ENCODE measurements at regions not wholly inside any gene's neighbourhood (a gene's known extent, or its start where the extent isn't known, plus 50 kb on each side); places are given as distances from the start of the nearest gene placed in this dataset.

GRCh38 chr22:49547751-49548239 lies 279.9 kb downstream of the BRD1 start:
- DNase-seq (ENCODE audit: low read depth) = no peak

GRCh38 chr22:49546811-49547585 lies 280.7 kb downstream of the BRD1 start:
- no peak for DNase-seq (ENCODE audit: low read depth)

- DNase-seq (ENCODE audit: low read depth) = no peak
These were observed 282.1 kb downstream of the BRD1 start for GRCh38 chr22:49545606-49546005.

- DNase-seq (ENCODE audit: low read depth) = no peak
These were observed 283.4 kb downstream of the BRD1 start for GRCh38 chr22:49544286-49544685.

GRCh38 chr22:49543876-49544275 lies 283.8 kb downstream of the BRD1 start:
- DNase-seq (ENCODE audit: low read depth) = no peak

GRCh38 chr22:49541693-49542230 lies 285.9 kb downstream of the BRD1 start:
- DNase-seq (ENCODE audit: low read depth) = no peak

GRCh38 chr22:49540913-49541692 lies 286.6 kb downstream of the BRD1 start:
- DNase-seq (ENCODE audit: low read depth) = no peak

GRCh38 chr22:49540084-49540912 lies 287.4 kb downstream of the BRD1 start:
- DNase-seq (ENCODE audit: low read depth) = no peak

GRCh38 chr22:49538006-49538405 lies 289.7 kb downstream of the BRD1 start:
- DNase-seq (ENCODE audit: low read depth) = no peak

GRCh38 chr22:49536571-49537131 lies 291.0 kb downstream of the BRD1 start:
- no peak for DNase-seq (ENCODE audit: low read depth)

GRCh38 chr22:49535527-49536125 lies 292.0 kb downstream of the BRD1 start:
- no peak for DNase-seq (ENCODE audit: low read depth)

GRCh38 chr22:49535126-49535525 lies 292.5 kb downstream of the BRD1 start:
- DNase-seq (ENCODE audit: low read depth) = no peak

GRCh38 chr22:49534386-49534785 lies 293.3 kb downstream of the BRD1 start:
- DNase-seq (ENCODE audit: low read depth) = no peak

- no peak for DNase-seq (ENCODE audit: low read depth)
These were observed 293.8 kb downstream of the BRD1 start for GRCh38 chr22:49533886-49534285.

GRCh38 chr22:49532869-49533802 lies 294.5 kb downstream of the BRD1 start:
- no peak for DNase-seq (ENCODE audit: low read depth)

- no peak for DNase-seq (ENCODE audit: low read depth)
These were observed 296.3 kb downstream of the BRD1 start for GRCh38 chr22:49531368-49531791.

- no peak for DNase-seq (ENCODE audit: low read depth)
These were observed 296.9 kb downstream of the BRD1 start for GRCh38 chr22:49530671-49531367.

- no peak for DNase-seq (ENCODE audit: low read depth)
These were observed 299.3 kb downstream of the BRD1 start for GRCh38 chr22:49528420-49528720.

- no peak for DNase-seq (ENCODE audit: low read depth)
These were observed 299.9 kb downstream of the BRD1 start for GRCh38 chr22:49527611-49528419.

All from stimulated activated CD8-positive, alpha-beta memory T cell treated with anti-CD3 and anti-CD28 coated beads, Interleukin-12 subunit alpha, Interleukin-12 subunit beta, amount 100 ng/mL, for 4 hours (primary cell).